HG03025 (cell line): ENCODE measurements at regions not wholly inside any gene's neighbourhood (a gene's known extent, or its start where the extent isn't known, plus 50 kb on each side); places are given as distances from the start of the nearest gene placed in this dataset.

Experiments
- ATAC-seq: cut with Tn5 transposase; IDR thresholded peaks from one replicate; pipeline ENCODE4 v1.9.1; 2021; ENCODE audit warnings: mild to moderate bottlenecking, moderate library complexity; ENCODE audit not compliant: unreplicated experiment, low FRiP score

- no peak for ATAC-seq
These were observed 181.3 kb upstream of the ZEB2 start for GRCh38 chr2:144701259-144701658.

- no peak for ATAC-seq
These were observed 178.2 kb upstream of the ZEB2 start for GRCh38 chr2:144698156-144698555.

- ATAC-seq, result no peak
These were observed 175.7 kb upstream of the ZEB2 start for GRCh38 chr2:144695657-144696056.

- ATAC-seq, result no peak
These were observed 174.5 kb upstream of the ZEB2 start for GRCh38 chr2:144694456-144694855.

- ATAC-seq, result no peak
These were observed 173.3 kb upstream of the ZEB2 start for GRCh38 chr2:144693179-144693578.

GRCh38 chr2:144692661-144693060 is 172.7 kb upstream of the ZEB2 start:
- no peak for ATAC-seq

- no peak for ATAC-seq
These were observed 170.9 kb upstream of the ZEB2 start for GRCh38 chr2:144690771-144691170.

GRCh38 chr2:144686518-144687215 is 166.7 kb upstream of the ZEB2 start:
- no peak for ATAC-seq

- ATAC-seq, result no peak
These were observed 164.0 kb upstream of the ZEB2 start for GRCh38 chr2:144683966-144684365.

- ATAC-seq, result no peak
These were observed 163.3 kb upstream of the ZEB2 start for GRCh38 chr2:144683107-144683753.

GRCh38 chr2:144682248-144682647 is 162.3 kb upstream of the ZEB2 start:
- ATAC-seq, result no peak

GRCh38 chr2:144681389-144681788 is 161.5 kb upstream of the ZEB2 start:
- no peak for ATAC-seq

GRCh38 chr2:144679942-144680341 is 160.0 kb upstream of the ZEB2 start:
- ATAC-seq, result no peak

- no peak for ATAC-seq
These were observed 158.8 kb upstream of the ZEB2 start for GRCh38 chr2:144678736-144679135.

- no peak for ATAC-seq
These were observed 155.8 kb upstream of the ZEB2 start for GRCh38 chr2:144675731-144676130.

GRCh38 chr2:144675331-144675730 is 155.4 kb upstream of the ZEB2 start:
- ATAC-seq, result no peak

- no peak for ATAC-seq
These were observed 154.2 kb upstream of the ZEB2 start for GRCh38 chr2:144674071-144674470.

- no peak for ATAC-seq
These were observed 153.5 kb upstream of the ZEB2 start for GRCh38 chr2:144673456-144673855.

- ATAC-seq, result no peak
These were observed 152.0 kb upstream of the ZEB2 start for GRCh38 chr2:144671695-144672455.

GRCh38 chr2:144670738-144671137 is 150.8 kb upstream of the ZEB2 start:
- no peak for ATAC-seq

GRCh38 chr2:144670080-144670479 is 150.2 kb upstream of the ZEB2 start:
- ATAC-seq, result no peak
